Transverse colon (tissue), 4 donors: ENCODE measurements at regions not wholly inside any gene's neighbourhood (a gene's known extent, or its start where the extent isn't known, plus 50 kb on each side); places are given as distances from the start of the nearest gene placed in this dataset.
"Not testable (repeated sequence)": the region's sequence is repeated elsewhere in the genome, so short reads cannot be mapped to it uniquely, and the experiment has no call there.

Experiments used
- DNase-seq: peaks from one replicate; pipeline ENCODE4 v3.0.0-alpha.2; 2019
- H3K27ac ChIP-seq, 4 donors: fragments of 200-600 bp; sonication (generic); 2 replicates each; pipeline ENCODE4 v1.5.1; 2016 to 2018; ENCODE audit warnings: inconsistent platforms in 4 of 4
- H3K27me3 ChIP-seq: fragments of 200-600 bp; sonication (generic); 2 replicates; pipeline ENCODE4 v1.5.1; 2017; ENCODE audit warnings: inconsistent platforms
- H3K36me3 ChIP-seq, 4 donors: fragments of 200-600 bp; sonication (generic); 2 replicates each; pipeline ENCODE4 v1.5.1; 2017 to 2019; ENCODE audit warnings: inconsistent platforms in 4 of 4
- H3K4me1 ChIP-seq, 4 donors: fragments of 200-600 bp; sonication (generic); 2 replicates each; pipeline ENCODE4 v1.5.1; 2017 to 2020; ENCODE audit warnings: inconsistent platforms in 4 of 4
- H3K4me3 ChIP-seq, 4 donors: fragments of 200-600 bp; sonication (generic); 1 replicate in 1 of 4; 2 replicates in 3 of 4; pipeline versions ENCODE4 v1.5.1 to v1.6.1; 2017 to 2019; ENCODE audit warnings: inconsistent platforms in 4 of 4
- H3K9me3 ChIP-seq, 2 donors: fragments of 200-600 bp; sonication (generic); 2 replicates each; pipeline ENCODE4 v1.5.1; 2017 to 2019; ENCODE audit warnings: inconsistent platforms in 2 of 2
- CTCF ChIP-seq, 5 experiments: fragments of 200-600 bp in 3 of 5; fragments of 450-650 bp in 2 of 5; sonication (generic) in 3 of 5; IDR thresholded peaks; 1 replicate in 2 of 5; 2 replicates in 3 of 5; pipeline ENCODE4 v1.5.1; 2016 to 2017; ENCODE audit warnings: antibody characterized with exemption in 5 of 5, inconsistent platforms in 3 of 5, mild to moderate bottlenecking in 2 of 5, moderate library complexity in 1 of 5
- EP300 ChIP-seq: sonication (generic); formaldehyde crosslinking; IDR thresholded peaks from one replicate; pipeline ENCODE4 v1.6.1; 2017; ENCODE audit warnings: antibody characterized with exemption, low read depth
- POLR2A ChIP-seq: fragments of 450-650 bp; IDR thresholded peaks from one replicate; pipeline ENCODE4 v1.6.1; 2016; ENCODE audit warnings: antibody characterized with exemption, mild to moderate bottlenecking, moderate library complexity
- POLR2AphosphoS5 ChIP-seq, 3 donors: sonication (generic); formaldehyde crosslinking; IDR thresholded peaks; one replicate each; pipeline ENCODE4 v1.6.1; 2016; ENCODE audit warnings: antibody characterized with exemption in 3 of 3
- WGBS, 2 donors: methylation state at CpG; one replicate each; pipeline ENCODE4 v1.1.5; 2018; ENCODE audit warnings: low coverage in 1 of 2; 5-methylcytosine and 5-hydroxymethylcytosine counted together
- in situ Hi-C, 4 donors: fragments of 200-750 bp; cut with MboI; loops; one replicate each; pipeline versions ENCODE4 v1.15.0 to v1.15.1; 2017; ENCODE audit warnings: low sequenced_read_pairs in 3 of 4, low pct_ligation_motif_present in 1 of 4, low pct_unique_long_range_greater_than_20kb in 1 of 4
- intact Hi-C: fragments of 100-400 bp; cut with DNase I; formaldehyde crosslinking; loops from one replicate; pipeline ENCODE4 v1.15.1; 2023; ENCODE audit warnings: low total_unique reads

- in situ Hi-C loops (no loop called here), intact Hi-C loops (no loop called here)
- WGBS, 2 donors = 60 to 81% methylated on average over 1 to 3 of the region's 3 CpGs
- no peak overlapping the region for H3K27ac ChIP-seq
- H3K36me3 ChIP-seq = no peaks in the 10 kb centered on the region
- no peak overlapping the region for H3K4me3 ChIP-seq
- DNase-seq = no peak
- no peaks in the 10 kb centered on the region for H3K27me3 ChIP-seq
- H3K4me1 ChIP-seq = no peaks in the 10 kb centered on the region
- TF ChIP-seq EP300 (no peak), POLR2AphosphoS5 (IDR thresholded peaks at IDR 0.05) (no peak), CTCF (IDR thresholded peaks at IDR 0.05) (no peak), POLR2A (no peak)
- no peaks in the 10 kb centered on the region for H3K9me3 ChIP-seq
Measured at GRCh38 chr5:12951846-12952245, 992.6 kb downstream of the DNAH5 start.

- no peaks in the 10 kb centered on the region for H3K27me3 ChIP-seq
- no peaks in the 10 kb centered on the region for H3K4me1 ChIP-seq
- no peak overlapping the region for H3K27ac ChIP-seq
- no peak overlapping the region for H3K4me3 ChIP-seq
- intact Hi-C loops (no loop called here), in situ Hi-C loops (no loop called here)
- TF ChIP-seq POLR2AphosphoS5 (IDR thresholded peaks at IDR 0.05) = no peak
- TF ChIP-seq EP300 = no peak
- no peak for TF ChIP-seq POLR2A
- TF ChIP-seq CTCF (IDR thresholded peaks at IDR 0.05) = no peak
- no peaks in the 10 kb centered on the region for H3K9me3 ChIP-seq
- no peak for DNase-seq
- H3K36me3 ChIP-seq = no peaks in the 10 kb centered on the region
- WGBS, 2 donors = 84 to 86% methylated on average over 2 to 3 of the region's 3 CpGs
Measured at GRCh38 chr5:12947379-12947778, 997.1 kb downstream of the DNAH5 start.

GRCh38 chr5:12945477-12945876, 999.0 kb downstream of the DNAH5 start:
- in situ Hi-C loops, intact Hi-C loops, H3K27ac ChIP-seq, H3K9me3 ChIP-seq, H3K4me3 ChIP-seq, DNase-seq, H3K4me1 ChIP-seq, H3K27me3 ChIP-seq, H3K36me3 ChIP-seq: not testable (repeated sequence)
- WGBS, 2 donors = 33 to 58% methylated on average over 1 of the region's 1 CpG

- WGBS, 2 donors = 84% methylated on average over 5 of the region's 5 CpGs; no CpG with 5 or more reads in 1 of the 2 donors
- H3K36me3 ChIP-seq = no peaks in the 10 kb centered on the region
- intact Hi-C loops = no loop called here
- in situ Hi-C loops = no loop called here
- TF ChIP-seq EP300 (no peak), POLR2A (no peak), POLR2AphosphoS5 (IDR thresholded peaks at IDR 0.05) (no peak), CTCF (IDR thresholded peaks at IDR 0.05) (no peak)
- H3K4me1 ChIP-seq = no peaks in the 10 kb centered on the region
- DNase-seq = no peak
- no peak overlapping the region for H3K27ac ChIP-seq
- H3K9me3 ChIP-seq = no peaks in the 10 kb centered on the region
- no peaks in the 10 kb centered on the region for H3K27me3 ChIP-seq
- no peak overlapping the region for H3K4me3 ChIP-seq
Measured at GRCh38 chr5:12936221-12936620, 1008.3 kb downstream of the DNAH5 start.

DNA sequence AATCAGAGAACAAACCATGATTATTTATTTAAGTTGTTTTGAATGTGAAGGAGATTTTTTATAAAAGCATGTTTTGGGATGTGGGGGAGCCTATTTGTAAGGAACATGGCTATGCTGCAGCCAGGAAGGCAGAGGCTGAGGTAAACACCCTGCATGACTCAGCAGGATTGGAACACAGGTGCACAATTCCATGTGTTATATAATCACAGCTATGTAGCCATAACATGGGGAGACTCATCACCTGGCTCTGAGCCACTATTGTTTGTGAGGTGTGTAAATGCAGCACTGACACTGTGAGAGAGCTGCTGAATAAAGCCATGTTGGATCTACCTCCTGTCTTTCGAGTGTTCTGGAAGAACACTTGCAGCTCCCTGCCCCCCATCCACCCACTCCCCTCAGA, 1009.8 kb downstream of the DNAH5 start:
- Histone ChIP-seq H3K4me3 (no peak overlapping the region), H3K27ac (no peak overlapping the region), H3K27me3 (no peaks in the 10 kb centered on the region), H3K36me3 (no peaks in the 10 kb centered on the region), H3K4me1 (no peaks in the 10 kb centered on the region), H3K9me3 (no peaks in the 10 kb centered on the region)
- 82% methylated on average over 1 of the region's 1 CpG; no CpG with 5 or more reads in 1 of the 2 donors for WGBS, 2 donors
- in situ Hi-C loops (no loop called here), intact Hi-C loops (no loop called here)
- DNase-seq = no peak
- TF ChIP-seq CTCF (IDR thresholded peaks at IDR 0.05) = no peak
- no peak for TF ChIP-seq POLR2AphosphoS5 (IDR thresholded peaks at IDR 0.05)
- no peak for TF ChIP-seq POLR2A
- TF ChIP-seq EP300 = no peak
